GM23338 (cell line): ENCODE measurements at regions not wholly inside any gene's neighbourhood (a gene's known extent, or its start where the extent isn't known, plus 50 kb on each side); places are given as distances from the start of the nearest gene placed in this dataset.

Source experiments
- ATAC-seq: fragments of 200-7000 bp; cut with Tn5 transposase; 3 replicates; pipeline ENCODE4 v1.9.1; 2020
- DNase-seq: peaks from one replicate; pipeline ENCODE4 v3.0.0-alpha.2; 2015; ENCODE audit warnings: low spot score
- H2AFZ ChIP-seq: fragments of 200-600 bp; sonication (generic); 2 replicates; pipeline ENCODE4 v1.8.0; 2016; ENCODE audit warnings: antibody characterized with exemption, mild to moderate bottlenecking, moderate library complexity
- H3F3A ChIP-seq: fragments of 200-600 bp; sonication (generic); replicated peaks from 2 replicates; pipeline ENCODE4 v1.8.0; 2017; ENCODE audit warnings: antibody characterized with exemption, mixed run types, low read depth
- H3K27ac ChIP-seq: fragments of 200-600 bp; sonication (generic); 2 replicates; pipeline ENCODE4 v1.6.1; 2016; ENCODE audit warnings: low read depth
- H3K27me3 ChIP-seq: fragments of 200-600 bp; sonication (generic); 2 replicates; pipeline ENCODE4 v1.8.0; 2016; ENCODE audit warnings: mild to moderate bottlenecking, mixed run types, moderate library complexity; ENCODE audit not compliant: insufficient read depth
- H3K36me3 ChIP-seq: fragments of 200-600 bp; sonication (generic); 2 replicates; pipeline ENCODE4 v1.8.0; 2016; ENCODE audit warnings: mild to moderate bottlenecking; ENCODE audit not compliant: insufficient read depth
- H3K4me1 ChIP-seq: fragments of 200-600 bp; sonication (generic); 2 replicates; pipeline ENCODE4 v1.8.0; 2016; ENCODE audit warnings: mild to moderate bottlenecking, moderate library complexity; ENCODE audit not compliant: insufficient read depth
- H3K4me2 ChIP-seq: fragments of 200-600 bp; sonication (generic); 2 replicates; pipeline ENCODE4 v1.7.1; 2017; ENCODE audit warnings: mixed run types
- H3K4me3 ChIP-seq: fragments of 200-600 bp; sonication (generic); 2 replicates; pipeline ENCODE4 v1.6.1; 2016; ENCODE audit warnings: mixed run types
- H3K79me2 ChIP-seq: fragments of 200-600 bp; sonication (generic); replicated peaks from 2 replicates; pipeline ENCODE4 v1.8.0; 2017; ENCODE audit warnings: mild to moderate bottlenecking; ENCODE audit not compliant: insufficient read depth
- H3K9me2 ChIP-seq: fragments of 200-600 bp; sonication (generic); 2 replicates; pipeline ENCODE4 v1.8.0; 2017; ENCODE audit not compliant: insufficient read depth
- H4K20me1 ChIP-seq: fragments of 200-600 bp; sonication (generic); replicated peaks from 2 replicates; pipeline ENCODE4 v1.8.0; 2017; ENCODE audit warnings: mild to moderate bottlenecking; ENCODE audit not compliant: insufficient read depth
- H3K27ac Mint-ChIP-seq: 2 replicates; pipeline ENCODE4 v1.8.0; 2020; ENCODE audit warnings: inconsistent platforms, mild to moderate bottlenecking, moderate library complexity, mixed read lengths
- H3K27me3 Mint-ChIP-seq: 3 replicates; pipeline ENCODE4 v1.8.0; 2022; ENCODE audit warnings: low read depth, mild to moderate bottlenecking, moderate library complexity, mixed read lengths, inconsistent platforms; ENCODE audit not compliant: insufficient read depth, poor library complexity
- H3K36me3 Mint-ChIP-seq: 3 replicates; pipeline ENCODE4 v1.8.0; 2021; ENCODE audit warnings: low read depth, mild to moderate bottlenecking, inconsistent platforms, moderate library complexity, mixed read lengths
- H3K4me1 Mint-ChIP-seq: 3 replicates; pipeline ENCODE4 v1.8.0; 2020; ENCODE audit warnings: mild to moderate bottlenecking, inconsistent platforms, mixed read lengths
- H3K4me3 Mint-ChIP-seq: 3 replicates; pipeline ENCODE4 v1.8.0; 2021; ENCODE audit warnings: moderate library complexity, mild to moderate bottlenecking, inconsistent platforms, mixed read lengths
- H3K9me3 Mint-ChIP-seq: 3 replicates; pipeline ENCODE4 v1.8.0; 2020; ENCODE audit warnings: moderate library complexity, mild to moderate bottlenecking, inconsistent platforms, mixed read lengths
- CREB1 ChIP-seq: fragments of 250-450 bp; sonication (Bioruptor Pico); IDR thresholded peaks from 2 replicates; pipeline ENCODE4 v1.5.0; 2020; ENCODE audit warnings: low read depth, mild to moderate bottlenecking, moderate library complexity
- CTCF ChIP-seq, 2 experiments: fragments of 200-600 bp in 1 of 2; sonication (generic) in 1 of 2; conservative IDR thresholded peaks; 2 replicates each; pipeline versions ENCODE4 v1.5.1 to v1.6.1; 2016 to 2017; ENCODE audit warnings: antibody characterized with exemption in 2 of 2, low read depth in 2 of 2, mild to moderate bottlenecking in 2 of 2, moderate library complexity in 1 of 2
- EZH2 ChIP-seq: fragments of 200-600 bp; sonication (generic); IDR thresholded peaks from one replicate; pipeline ENCODE4 v1.8.0; 2017; ENCODE audit warnings: antibody characterized with exemption, mild to moderate bottlenecking, low read depth; ENCODE audit not compliant: unreplicated experiment
- EZH2phosphoT487 ChIP-seq: fragments of 200-600 bp; sonication (generic); IDR thresholded peaks from one replicate; pipeline ENCODE4 v1.8.1; 2018; ENCODE audit warnings: antibody characterized with exemption; ENCODE audit not compliant: unreplicated experiment
- JUNB ChIP-seq: IDR thresholded peaks from one replicate; pipeline ENCODE4 v1.6.1; 2016; ENCODE audit warnings: antibody characterized with exemption; ENCODE audit not compliant: unreplicated experiment
- NANOG ChIP-seq: IDR thresholded peaks from 2 replicates; pipeline ENCODE4 v1.6.1; 2016; ENCODE audit warnings: antibody characterized with exemption, borderline replicate concordance
- POLR2AphosphoS5 ChIP-seq: IDR thresholded peaks from 2 replicates; pipeline ENCODE4 v1.6.1; 2016; ENCODE audit warnings: antibody characterized with exemption, low read depth
- ZNF114 ChIP-seq: fragments of 250-450 bp; sonication (Bioruptor Pico); IDR thresholded peaks from 2 replicates; pipeline ENCODE4 v1.5.0; 2020; ENCODE audit warnings: mild to moderate bottlenecking, moderate library complexity
- ZNF331 ChIP-seq: fragments of 250-450 bp; sonication (Bioruptor Pico); IDR thresholded peaks from 2 replicates; pipeline ENCODE4 v1.5.0; 2020; ENCODE audit warnings: low read depth, mild to moderate bottlenecking, moderate library complexity
- ZNF462 ChIP-seq: fragments of 250-450 bp; sonication (Bioruptor Pico); IDR thresholded peaks from 2 replicates; pipeline ENCODE4 v1.5.0; 2020; ENCODE audit warnings: mild to moderate bottlenecking, moderate library complexity
- TF ChIP-seq, protein P1 (sequence below): IDR thresholded peaks from 2 replicates; pipeline ENCODE4 v1.6.1; 2016; ENCODE audit warnings: antibody characterized with exemption

DNA sequence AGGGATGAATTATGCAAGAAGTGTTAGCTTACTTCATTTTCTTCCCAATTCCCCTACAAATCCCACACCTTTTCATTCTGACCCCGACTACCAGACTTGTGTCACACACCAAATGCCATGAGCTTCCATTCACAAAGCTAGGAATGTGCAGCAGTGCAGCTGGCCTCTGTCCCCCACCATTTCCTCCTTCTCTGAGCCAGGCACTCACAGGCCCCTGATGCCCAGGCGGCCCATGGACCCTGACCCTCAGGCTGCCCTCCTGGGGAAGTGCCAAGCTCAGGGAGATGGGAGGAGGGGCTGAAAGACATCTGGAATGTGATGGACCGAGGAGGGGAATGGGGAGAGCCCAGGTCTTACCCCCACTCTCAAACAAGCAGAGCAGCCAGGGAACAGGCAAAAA, 67.0 kb upstream of the BCOR start:
- H3K4me1 Mint-ChIP-seq, result peaks cover 46% of the 10 kb centered on the region
- TF ChIP-seq NANOG (no peak), ZNF114 (CRISPR knock-in tag) (no peak), ZNF462 (CRISPR knock-in tag) (no peak), ZNF331 (CRISPR knock-in tag) (no peak), CTCF (conservative IDR thresholded peaks at IDR 0.05; ENCODE audit: low read depth in 2 of 2) (no peak), JUNB (no peak), EZH2phosphoT487 (no peak), CREB1 (CRISPR knock-in tag) (no peak), POLR2AphosphoS5 (no peak), EZH2 (no peak)
- TF ChIP-seq, protein P1, sequence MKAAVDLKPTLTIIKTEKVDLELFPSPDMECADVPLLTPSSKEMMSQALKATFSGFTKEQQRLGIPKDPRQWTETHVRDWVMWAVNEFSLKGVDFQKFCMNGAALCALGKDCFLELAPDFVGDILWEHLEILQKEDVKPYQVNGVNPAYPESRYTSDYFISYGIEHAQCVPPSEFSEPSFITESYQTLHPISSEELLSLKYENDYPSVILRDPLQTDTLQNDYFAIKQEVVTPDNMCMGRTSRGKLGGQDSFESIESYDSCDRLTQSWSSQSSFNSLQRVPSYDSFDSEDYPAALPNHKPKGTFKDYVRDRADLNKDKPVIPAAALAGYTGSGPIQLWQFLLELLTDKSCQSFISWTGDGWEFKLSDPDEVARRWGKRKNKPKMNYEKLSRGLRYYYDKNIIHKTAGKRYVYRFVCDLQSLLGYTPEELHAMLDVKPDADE, result no peak
- Histone ChIP-seq H3K4me2 (no peak overlapping the region), H3K36me3 (no peaks in the 10 kb centered on the region), H3K9me2 (no peaks in the 10 kb centered on the region), H3F3A (no peaks in the 10 kb centered on the region), H2AFZ (no peak overlapping the region), H3K27ac (no peak overlapping the region), H3K27me3 (no peaks in the 10 kb centered on the region), H3K79me2 (peaks cover 7% of the 10 kb centered on the region; the same call in 1 of the 2 replicates), H3K4me1 (peaks cover 30% of the 10 kb centered on the region; the same call in 1 of the 2 replicates), H3K4me3 (no peak overlapping the region), H4K20me1 (no peaks in the 10 kb centered on the region)
- peaks cover 5% of the 10 kb centered on the region; the same call in 1 of the 3 replicates for H3K36me3 Mint-ChIP-seq
- no peak overlapping the region for H3K27ac Mint-ChIP-seq
- DNase-seq (no peak), ATAC-seq (no peak)
- H3K27me3 Mint-ChIP-seq, result peaks cover 36% of the 10 kb centered on the region
- 0 out of 3 replicates have a peak overlapping the region, but pooled peaks have one; percentile 5 for H3K4me3 Mint-ChIP-seq
- no peaks in the 10 kb centered on the region; the same call in 1 of the 3 replicates for H3K9me3 Mint-ChIP-seq
